CD4-positive, alpha-beta T cell treated with Interleukin-17A for 1 hour (primary cell): ENCODE measurements at regions not wholly inside any gene's neighbourhood (a gene's known extent, or its start where the extent isn't known, plus 50 kb on each side); places are given as distances from the start of the nearest gene placed in this dataset.

Experiments used
- DNase-seq: peaks from one replicate; pipeline ENCODE4 v3.0.0-alpha.2; 2020

DNA sequence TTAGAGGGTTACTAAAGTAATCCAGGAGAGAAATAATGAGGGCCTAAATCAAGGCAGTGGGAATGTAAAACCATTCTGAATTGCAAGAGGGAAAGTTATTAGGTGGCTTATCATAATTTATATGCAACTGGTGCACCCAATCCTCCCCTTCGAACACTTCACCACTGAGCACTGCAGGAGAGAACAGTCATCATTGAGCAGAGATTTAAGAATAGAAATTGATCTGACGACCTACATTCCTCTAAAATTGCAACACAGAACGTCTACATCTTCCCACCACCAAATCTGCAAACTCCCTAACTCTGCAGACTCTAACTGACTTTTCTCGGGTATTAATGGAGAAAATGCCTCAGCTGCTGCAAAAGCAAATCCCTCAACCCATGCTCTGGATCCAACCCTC lies 138.5 kb upstream of the CDH20 start:
- DNase-seq = no peak

DNA sequence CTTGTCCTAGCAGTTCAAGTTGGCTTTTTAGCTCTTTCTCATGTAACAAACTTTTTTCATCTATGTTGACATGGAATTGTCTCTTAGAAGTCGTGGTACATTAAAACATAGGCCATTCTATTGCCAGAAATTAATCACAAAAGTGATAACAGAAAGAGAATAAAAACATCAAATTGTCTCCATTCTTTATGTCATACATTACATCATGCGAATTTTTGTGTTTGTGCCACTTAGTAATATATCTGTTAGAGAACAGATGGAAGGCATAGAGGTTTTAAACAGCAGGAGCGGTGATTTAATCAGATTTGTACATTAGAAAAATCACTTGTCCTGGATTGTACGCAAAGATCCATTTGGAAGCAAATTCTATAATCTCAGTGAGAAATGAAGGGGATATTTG lies 136.5 kb upstream of the CDH20 start:
- DNase-seq = no peak

DNA sequence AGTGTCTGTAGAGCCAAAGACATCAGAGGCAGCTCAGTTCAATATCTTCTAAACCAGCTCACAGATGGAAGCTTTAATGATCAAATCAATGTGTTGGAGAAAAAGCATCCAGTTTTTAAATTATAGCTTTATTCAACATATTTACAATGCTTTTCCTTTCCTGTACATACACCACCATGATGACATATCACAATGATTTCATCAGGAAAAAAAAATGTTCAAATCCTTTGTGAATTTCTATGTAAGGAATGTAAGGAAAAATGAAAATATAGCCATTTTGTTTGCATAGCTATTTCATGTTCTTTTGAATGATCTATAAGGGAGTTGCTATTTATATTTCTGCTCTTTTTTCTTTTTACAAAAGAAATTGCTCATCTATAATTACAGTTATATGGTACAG lies 134.7 kb upstream of the CDH20 start:
- no peak for DNase-seq

DNA sequence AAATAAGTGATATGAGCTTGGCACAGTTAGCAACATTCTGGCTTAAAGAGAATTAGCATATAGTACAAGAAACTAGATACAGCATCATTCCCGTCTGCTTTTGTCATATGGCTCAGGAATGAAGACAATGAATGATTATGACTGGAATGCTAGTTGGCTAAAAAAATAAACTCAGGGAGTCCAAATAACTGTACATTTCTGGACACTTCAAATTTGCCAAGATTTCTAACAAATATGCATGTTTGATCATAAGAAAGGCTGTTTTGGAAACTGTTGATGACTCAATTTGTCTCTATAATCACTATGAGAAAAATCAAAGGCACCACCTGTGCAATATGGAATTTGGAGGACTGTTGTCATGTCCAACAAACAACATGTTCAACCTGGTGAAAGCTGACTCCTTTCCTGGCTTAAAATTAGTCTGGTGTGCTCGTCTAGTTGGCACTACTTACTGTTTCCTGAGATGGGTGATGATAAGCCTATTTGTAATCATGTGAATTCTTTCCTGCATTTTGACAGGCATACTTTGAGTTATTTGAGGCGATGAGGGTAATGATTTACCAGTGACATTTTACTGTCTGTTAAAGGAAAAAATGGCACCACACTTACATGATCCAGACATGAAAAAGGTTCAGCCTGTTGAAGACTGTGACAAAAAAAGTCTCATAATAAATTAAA lies 133.9 kb upstream of the CDH20 start:
- DNase-seq = no peak

DNA sequence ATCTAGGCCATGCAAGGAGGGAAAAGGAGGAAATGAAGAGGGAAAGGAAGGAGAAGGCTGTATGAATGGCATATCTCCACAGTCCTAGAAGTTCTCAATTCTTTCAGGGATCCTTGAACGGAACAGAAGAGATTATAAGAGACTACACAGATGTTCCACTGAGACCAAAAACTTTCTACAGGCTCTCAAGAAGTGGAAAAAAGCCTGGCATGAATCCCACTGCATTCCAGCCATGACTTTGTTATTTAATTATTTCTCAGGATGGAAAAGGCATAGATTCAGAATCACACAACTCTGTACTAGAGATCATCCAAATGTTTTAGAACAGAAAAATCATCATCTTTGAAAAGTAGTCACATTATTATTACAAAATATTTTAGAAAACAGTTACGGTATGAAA lies 131.7 kb upstream of the CDH20 start:
- no peak for DNase-seq

DNA sequence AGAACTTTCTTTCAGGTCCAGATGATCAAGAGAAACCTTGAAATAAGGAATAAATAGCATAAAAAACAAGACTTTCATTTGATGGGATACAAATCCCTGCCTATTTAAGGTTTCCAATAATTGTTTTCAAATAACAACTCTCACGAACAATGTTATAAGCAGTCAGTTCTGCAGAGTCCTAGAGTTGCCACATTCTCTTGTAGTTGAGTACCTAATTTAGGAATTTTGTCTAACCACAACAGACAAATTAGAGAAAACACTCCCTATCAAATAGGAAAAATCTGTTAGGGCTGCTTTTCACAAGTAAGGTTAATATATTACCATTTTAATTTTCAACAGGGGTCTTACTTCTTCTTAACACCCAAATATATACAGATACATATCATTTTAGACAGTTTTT lies 130.1 kb upstream of the CDH20 start:
- DNase-seq = no peak

DNA sequence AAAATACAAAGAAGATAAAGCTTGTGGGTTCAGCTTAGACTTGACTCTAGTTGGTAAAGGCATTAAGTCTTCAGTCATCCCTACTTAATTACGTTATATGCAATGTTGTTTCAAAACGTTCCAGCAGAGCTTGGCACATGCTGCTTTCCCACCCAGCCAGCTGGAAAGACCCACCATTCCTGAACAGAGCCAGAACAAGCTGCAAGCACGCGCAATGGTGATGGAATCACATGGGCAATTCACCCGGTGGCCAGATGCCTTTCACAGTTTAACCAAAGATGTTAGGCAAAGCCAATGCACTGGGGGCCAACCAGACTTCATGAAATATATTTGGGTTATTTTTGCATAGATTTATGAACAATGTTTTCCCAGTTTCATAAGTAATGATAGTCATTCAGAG lies 123.4 kb upstream of the CDH20 start:
- no peak for DNase-seq

DNA sequence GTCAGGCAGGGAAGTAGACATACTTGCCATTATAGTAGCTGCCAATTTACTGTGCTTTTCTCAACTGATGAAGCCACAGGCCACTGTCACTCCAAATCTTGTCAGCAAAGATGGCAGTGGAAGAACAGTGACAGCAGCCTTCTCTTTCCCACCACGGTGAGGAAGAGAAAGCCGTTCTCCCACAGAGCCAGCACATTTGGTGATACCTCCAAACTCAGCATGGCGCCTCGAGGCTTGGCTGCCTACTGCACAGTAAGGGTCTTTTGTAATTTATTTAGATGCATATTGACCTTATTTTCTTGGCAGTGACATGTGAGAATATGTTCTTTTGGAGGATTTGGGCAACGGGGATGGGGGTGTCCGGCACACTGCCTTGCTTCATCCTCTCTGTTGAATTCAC lies 117.2 kb upstream of the CDH20 start:
- DNase-seq = no peak

DNA sequence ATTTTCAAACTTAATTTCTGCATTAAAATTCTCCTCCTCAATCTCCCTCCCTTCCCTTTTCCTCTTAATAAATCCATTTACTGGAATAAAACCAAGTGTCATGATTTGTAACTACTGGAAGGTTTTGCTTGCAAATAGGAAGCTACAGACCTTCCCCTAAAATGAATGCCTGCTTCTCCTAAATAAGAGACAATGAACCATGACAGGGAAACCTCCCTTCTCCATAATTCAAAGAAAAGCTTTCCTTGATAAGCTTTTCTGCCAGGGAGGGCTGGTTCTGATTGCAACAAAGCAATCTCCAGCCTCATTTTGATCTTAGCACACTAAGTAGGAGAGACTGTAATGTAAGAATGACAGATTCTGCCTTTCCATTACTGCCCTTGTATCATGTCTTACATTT lies 111.0 kb upstream of the CDH20 start:
- no peak for DNase-seq

DNA sequence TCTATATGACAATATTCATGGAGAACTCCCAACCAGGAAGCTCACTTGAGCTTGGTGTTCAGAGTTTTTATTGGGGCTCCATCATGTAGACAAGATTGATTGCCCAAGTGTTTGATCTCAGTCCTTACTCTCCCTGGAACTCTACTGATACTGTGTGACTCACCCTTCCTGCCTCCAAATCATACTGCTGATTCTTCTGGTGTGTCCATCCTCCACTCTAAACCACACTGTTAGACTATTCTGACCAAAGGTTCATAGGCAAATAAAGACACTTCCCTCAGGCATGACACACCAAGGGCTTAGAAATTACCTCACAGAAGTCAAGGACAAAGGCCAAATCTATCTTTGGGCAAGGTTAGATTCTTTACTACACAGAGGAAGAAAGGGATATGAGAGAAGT lies 107.9 kb upstream of the CDH20 start:
- DNase-seq = no peak

DNA sequence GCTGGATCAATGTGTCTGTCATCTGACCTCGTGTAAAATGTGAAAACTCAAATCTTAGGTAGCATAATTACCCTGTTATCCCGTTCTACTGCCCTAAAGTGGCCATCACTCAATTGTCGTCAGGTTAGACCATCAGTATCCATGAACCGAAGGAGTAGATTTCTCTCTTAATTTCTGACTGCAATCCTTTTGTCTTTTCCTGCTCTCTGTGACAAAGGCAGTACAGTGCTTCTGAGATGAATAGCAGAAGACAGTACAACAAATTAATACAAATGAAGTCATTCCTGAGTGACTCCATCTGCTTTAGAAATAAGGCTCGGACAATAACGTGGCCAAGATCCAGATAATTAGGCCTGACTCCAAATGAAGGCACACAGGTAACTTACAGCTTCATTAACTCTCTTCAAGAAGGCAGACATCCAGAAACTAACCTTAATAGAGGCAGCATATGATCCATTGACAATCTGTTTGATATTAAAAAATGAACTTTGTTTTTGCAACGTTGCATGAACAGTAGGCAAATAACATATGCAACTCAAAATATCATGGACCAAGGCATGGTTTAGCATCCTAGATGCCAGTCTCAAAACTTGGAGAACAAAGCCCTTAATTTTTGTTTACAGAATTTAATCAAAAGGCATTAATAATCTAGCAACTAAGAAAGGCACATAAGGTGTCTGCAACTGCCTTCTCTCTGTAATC lies 96.7 kb upstream of the CDH20 start:
- peak; percentile 1 for DNase-seq

DNA sequence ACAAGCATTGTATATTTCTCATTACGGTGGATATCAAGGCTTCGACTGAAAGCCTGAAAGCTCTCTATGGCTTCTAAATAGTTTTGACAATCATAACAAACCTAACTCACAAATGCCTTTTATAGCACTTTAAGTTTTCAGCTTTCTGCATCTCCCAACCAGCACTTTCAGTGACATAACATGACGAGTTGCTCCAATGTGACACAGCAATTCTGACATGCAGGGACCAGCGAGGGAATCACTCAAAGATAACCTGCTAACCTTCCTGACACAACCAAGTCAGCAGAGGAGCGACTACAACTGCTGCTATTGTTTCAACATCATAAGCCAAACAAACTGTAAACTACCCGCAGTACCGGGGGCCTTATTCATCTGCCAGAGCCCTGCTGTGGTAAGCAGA lies 95.7 kb upstream of the CDH20 start:
- DNase-seq = no peak

DNA sequence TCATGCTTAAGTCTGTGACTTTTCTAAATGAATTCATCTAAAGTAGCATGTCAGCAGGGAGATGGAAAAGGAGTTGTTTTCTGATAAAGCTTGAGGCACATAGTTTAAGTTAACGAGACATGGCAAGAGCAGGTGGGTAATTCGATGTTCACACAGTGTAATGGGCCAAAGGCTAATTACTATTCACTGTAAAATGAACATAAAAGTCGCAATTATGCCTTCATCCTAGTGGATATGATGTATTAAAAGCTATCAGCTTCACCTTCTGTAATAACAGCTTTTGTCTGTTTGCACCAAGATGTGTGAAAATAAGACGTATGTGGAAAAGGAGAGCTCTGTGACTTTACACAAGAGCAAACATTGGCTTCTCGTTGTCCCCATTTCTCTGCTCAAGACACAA lies 94.2 kb upstream of the CDH20 start:
- DNase-seq = no peak

DNA sequence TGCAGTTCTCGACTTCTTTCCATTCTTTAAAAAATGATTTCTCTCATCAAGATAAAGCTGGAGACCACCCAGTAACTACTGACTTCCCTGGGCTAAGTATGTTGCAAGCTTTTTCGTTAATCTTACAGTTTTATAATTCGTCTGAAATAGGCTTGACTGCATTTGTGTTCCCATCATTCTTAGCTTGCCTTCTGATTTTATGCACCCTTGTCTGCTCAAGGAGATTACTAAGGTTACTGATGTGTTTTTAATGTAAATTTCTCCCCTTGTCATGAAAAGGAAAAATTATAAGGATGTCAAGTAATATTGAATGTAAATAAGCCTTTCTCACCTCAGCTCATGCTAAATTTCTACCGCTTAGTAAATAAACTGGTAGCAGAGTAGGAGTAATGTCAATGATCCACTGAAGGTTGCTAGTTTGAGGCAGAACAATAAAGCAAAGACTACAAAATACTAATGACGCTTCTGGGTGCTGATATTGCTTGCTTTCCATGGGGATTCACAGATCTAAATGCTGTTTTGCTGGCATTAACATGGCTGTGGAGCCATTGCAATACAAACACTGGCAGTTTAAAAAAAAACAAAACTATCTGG lies 91.9 kb upstream of the CDH20 start:
- no peak for DNase-seq

DNA sequence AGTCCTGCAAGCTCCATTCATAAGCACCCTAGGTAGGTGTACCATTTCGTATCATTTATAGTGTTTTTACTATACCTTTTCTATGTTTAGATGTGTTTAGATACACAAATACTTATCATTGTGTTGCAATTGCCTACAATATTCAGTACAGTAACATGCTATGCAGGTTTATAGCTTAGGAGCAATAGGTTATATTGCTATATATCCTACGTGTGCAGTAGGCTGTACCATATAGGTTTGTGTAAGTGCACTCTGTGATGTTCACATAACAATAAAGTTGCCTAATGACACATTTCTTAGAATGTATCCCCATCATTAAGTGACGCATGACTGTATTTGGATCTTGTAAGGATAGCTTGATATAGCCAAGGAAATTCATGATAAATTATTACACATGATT lies 88.6 kb upstream of the CDH20 start:
- DNase-seq = no peak

DNA sequence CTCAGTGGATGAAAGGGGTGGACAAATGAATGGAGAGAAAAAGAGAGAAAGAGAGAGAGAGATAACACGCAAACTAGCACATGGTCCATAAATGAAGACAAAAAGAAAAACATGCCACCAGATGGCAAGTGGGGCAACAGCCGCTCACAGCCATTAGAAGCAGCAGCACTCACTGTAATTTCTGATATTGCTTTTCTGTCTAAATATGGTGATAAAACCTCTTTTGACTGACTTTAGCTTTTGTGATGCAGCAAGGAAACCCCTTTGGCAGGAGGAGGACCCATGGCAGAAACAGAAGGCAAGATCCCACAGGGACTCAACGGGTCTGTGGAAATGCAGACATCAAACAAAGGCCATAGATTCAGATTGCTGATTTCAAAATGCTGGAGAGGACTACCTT lies 88.0 kb upstream of the CDH20 start:
- no peak for DNase-seq

DNA sequence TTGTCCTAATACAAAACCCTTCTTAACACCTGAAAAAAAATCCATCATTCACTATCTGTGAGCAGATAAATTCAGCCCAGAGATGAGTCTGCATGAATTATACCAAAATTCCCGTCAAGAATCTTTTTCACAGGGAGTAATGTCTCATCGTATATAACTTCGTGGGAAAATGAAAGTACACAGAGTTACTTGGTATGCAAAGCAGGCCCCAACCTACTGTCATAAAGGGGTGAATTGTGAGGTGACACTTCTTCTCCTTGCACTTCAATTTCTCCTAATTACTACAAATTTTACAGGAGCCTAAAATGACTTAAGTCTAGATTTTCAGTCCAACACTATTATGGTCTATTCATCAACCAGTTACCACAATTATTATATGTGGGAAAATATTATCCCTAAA lies 84.6 kb upstream of the CDH20 start:
- DNase-seq = no peak

DNA sequence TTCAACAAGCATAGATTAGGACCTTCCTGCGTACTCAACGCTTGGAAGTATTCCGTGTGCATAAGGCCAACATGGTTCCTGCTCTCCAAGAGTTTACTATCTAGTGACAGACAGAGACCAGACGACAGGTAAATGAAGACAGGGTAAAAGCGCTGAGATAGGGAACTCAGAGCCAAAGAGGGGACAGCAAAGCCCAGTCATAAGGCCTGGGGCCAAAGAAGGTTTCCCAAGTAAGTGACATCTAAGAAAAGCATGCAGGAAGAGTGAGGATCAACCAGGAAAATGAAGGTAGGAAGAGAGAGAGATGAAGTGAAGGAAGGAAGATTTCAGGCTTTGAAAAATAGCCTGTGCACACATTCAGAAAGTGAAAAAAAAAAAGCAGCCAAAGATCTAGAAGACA lies 76.9 kb upstream of the CDH20 start:
- DNase-seq = no peak

DNA sequence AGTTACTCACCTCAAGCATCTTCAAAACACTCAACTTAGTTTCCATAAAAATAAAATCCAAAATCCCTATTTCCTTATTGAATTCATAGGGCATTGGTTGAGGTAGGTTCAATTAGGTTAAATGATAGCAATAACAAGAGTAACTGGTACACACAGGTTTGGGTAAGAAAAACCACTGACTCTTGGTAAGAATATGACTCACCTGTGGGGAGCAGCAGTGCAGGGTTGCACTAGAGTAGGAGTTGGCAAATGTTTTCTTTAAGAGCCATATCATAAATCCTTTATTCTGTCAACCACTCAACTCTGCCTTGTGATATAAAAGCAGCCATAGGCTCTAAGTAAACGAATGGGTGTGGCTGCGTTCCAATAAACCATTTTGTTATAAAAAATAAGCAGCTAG lies 71.4 kb upstream of the CDH20 start:
- no peak for DNase-seq

DNA sequence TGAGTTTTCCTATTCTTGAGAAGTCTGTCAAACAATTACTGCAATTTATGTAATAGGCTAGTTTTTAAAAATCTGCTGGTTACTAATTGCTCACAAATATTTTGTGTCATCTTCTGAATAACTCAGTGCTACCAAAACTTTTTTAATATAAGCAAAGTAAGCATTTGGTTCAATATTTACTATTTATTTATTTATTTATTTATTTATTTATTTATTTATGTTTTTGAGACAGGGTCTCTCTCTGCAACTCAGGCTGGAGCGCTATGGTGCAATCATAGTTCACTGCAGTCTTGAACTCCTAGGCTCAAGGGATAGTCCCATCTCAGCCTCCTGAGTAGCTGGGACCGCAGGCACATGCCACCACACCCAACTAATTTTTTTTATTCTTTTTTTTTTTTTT lies 60.4 kb upstream of the CDH20 start:
- no peak for DNase-seq

DNA sequence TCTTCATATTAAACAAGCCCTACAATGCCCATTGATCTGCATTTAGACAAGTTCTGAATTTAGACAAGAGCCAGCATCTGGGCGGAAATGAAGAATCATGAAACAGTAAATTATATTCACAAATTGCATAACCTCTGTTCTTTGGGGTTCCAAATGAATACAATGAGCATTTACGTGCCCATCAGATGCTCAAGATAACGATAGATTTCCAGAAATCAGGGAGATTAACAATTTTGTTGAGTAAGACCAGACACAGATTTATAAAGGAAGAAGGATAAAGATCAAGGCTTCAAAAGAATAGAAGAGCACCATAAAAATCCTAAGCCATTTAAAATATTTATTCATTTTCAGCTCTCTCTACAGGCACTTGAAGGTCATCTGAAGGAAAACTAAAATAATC lies 59.7 kb upstream of the CDH20 start:
- DNase-seq = no peak

DNA sequence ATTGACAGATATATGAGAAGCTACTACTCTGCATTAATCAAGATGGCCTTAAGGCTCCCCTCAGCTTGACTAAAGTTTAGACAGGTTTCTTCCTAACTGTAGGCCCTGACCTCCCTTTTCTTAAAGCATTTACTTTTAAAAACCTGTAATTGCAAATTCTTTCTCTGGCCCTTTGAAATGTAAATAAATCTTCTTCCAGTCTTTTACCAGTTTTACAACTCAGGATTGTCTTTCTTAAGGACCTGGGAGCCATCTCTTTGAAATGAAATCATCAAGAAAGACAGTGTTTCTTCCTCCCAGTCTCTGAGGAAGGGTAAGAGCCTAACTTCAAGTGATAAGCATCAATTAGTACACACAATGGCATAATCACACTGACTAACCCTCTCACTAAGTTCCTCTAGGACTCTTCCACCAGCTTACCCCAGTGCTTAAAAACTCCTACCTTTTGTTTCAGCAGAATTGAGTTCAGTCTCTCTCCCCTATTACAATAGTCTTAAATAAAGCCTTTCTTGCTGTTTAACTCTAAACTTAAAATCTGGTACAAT lies 58.7 kb upstream of the CDH20 start:
- DNase-seq = no peak

DNA sequence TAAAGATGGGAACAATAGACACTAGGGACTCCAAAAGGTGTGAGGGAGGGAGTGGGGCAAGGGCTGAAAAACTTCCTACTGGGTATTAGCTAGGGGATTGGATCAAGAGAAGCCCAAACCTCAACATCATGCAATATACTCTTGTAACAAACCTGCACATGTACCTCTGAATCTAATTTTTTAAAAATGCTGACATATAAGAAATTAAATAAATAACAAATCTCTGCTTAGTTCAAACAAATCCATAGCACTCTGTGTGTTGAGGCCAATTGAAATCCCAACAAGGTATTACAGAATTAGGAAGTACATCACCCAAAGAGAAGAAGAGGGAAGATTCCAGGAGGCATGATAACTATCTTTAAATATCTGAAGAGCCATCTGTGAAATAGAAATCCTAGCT lies 55.4 kb upstream of the CDH20 start:
- DNase-seq = no peak

DNA sequence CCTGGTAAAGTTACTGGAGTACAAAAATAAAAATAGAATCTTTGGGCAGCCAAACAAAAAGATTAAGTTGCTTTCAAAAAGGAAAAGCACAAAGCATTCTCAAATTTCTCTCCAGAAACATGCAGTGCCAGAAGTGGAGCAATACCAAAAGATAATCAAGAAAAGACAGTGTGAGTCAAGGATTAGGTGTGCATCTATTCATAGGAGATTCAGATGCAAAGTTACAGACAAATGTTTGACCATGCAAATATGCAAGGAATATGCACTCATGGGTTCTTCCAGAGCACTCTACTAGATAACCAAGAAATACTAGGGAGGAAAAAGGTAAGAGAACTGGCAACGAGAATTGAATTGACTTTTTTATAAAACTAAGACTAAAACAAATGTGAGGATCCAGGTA lies 51.8 kb upstream of the CDH20 start:
- no peak for DNase-seq

DNA sequence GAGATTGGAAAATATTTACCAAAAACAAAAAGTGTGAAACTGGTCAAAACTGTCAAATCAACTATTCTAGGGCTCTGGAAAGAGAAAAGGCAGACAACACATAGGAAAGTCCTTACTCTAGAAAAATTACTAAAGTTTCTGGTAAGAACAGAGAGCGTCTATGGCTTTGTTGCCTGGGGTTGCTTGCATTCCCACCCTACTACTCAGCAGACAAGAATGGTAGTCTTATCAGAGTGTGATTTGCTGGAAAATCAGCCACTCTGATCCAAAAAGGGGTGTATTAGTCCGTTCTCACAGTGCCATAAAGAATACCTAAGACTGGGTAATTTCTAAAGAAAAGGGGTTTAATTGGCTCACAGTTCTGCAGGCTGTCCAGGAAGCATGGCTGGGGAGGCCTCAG lies 50.3 kb upstream of the CDH20 start:
- no peak for DNase-seq
